Retinal pigment epithelial cell (primary cell): ENCODE measurements at regions not wholly inside any gene's neighbourhood (a gene's known extent, or its start where the extent isn't known, plus 50 kb on each side); places are given as distances from the start of the nearest gene placed in this dataset.

Source experiments
- DNase-seq: peaks from one replicate; pipeline ENCODE4 v3.0.0-alpha.2; 2010; ENCODE audit warnings: low read depth
- H3K4me3 ChIP-seq: 2 replicates; pipeline ENCODE4 v1.5.1; 2011; ENCODE audit warnings: mild to moderate bottlenecking, low read length, control low read depth, moderate library complexity
- CTCF ChIP-seq: conservative IDR thresholded peaks from 2 replicates; pipeline ENCODE4 v1.5.1; 2011; ENCODE audit warnings: low read depth, low read length, control low read depth, inconsistent platforms

GRCh38 chr1:38238294-38238693, 191.7 kb upstream of the POU3F1 start:
- DNase-seq: no peak
- TF ChIP-seq CTCF: no peak
- no peak overlapping the region for H3K4me3 ChIP-seq

GRCh38 chr1:38235705-38236104, 189.1 kb upstream of the POU3F1 start:
- H3K4me3 ChIP-seq: no peak overlapping the region
- no peak for DNase-seq
- no peak for TF ChIP-seq CTCF

GRCh38 chr1:38231941-38232340, 185.3 kb upstream of the POU3F1 start:
- TF ChIP-seq CTCF: no peak
- no peak for DNase-seq
- H3K4me3 ChIP-seq: no peak overlapping the region

GRCh38 chr1:38228718-38229117, 182.1 kb upstream of the POU3F1 start:
- no peak for DNase-seq
- TF ChIP-seq CTCF: no peak

GRCh38 chr1:38225745-38226144, 179.2 kb upstream of the POU3F1 start:
- no peak overlapping the region for H3K4me3 ChIP-seq
- no peak for TF ChIP-seq CTCF
- DNase-seq: no peak

More at GRCh38 chr1:38228718-38229117, 182.1 kb upstream of the POU3F1 start:
- no peak overlapping the region for H3K4me3 ChIP-seq

- DNase-seq: no peak
- no peak overlapping the region for H3K4me3 ChIP-seq
- no peak for TF ChIP-seq CTCF
Measured at GRCh38 chr1:38223391-38223790, 176.8 kb upstream of the POU3F1 start.

- DNase-seq: no peak
- H3K4me3 ChIP-seq: no peak overlapping the region
- no peak for TF ChIP-seq CTCF
Measured at GRCh38 chr1:38222891-38223290, 176.3 kb upstream of the POU3F1 start.
